Gastrocnemius medialis (tissue), 4 donors: ENCODE measurements at regions not wholly inside any gene's neighbourhood (a gene's known extent, or its start where the extent isn't known, plus 50 kb on each side); places are given as distances from the start of the nearest gene placed in this dataset.

Experiments
- ATAC-seq, 2 donors: fragments of 150-250 bp; one replicate each; pipeline ENCODE4 v1.9.1; 2016
- DNase-seq, 2 donors: peaks; one replicate each; pipeline ENCODE4 v3.0.0-alpha.2; 2019
- H3K27ac ChIP-seq, 4 donors: fragments of 200-600 bp; sonication (generic); 1 replicate in 1 of 4; 2 replicates in 3 of 4; pipeline ENCODE4 v1.5.1; 2016 to 2018; ENCODE audit warnings: mild to moderate bottlenecking in 2 of 4, moderate library complexity in 1 of 4
- H3K27me3 ChIP-seq, 3 donors: fragments of 200-600 bp; sonication (generic) in 2 of 3; 1 replicate in 1 of 3; 2 replicates in 2 of 3; pipeline versions ENCODE4 v1.5.1 to v1.6.0; 2016 to 2019; ENCODE audit warnings: mild to moderate bottlenecking in 1 of 3, moderate library complexity in 1 of 3
- H3K36me3 ChIP-seq, 2 donors: fragments of 200-600 bp; sonication (generic) in 1 of 2; one replicate each; pipeline ENCODE4 v1.5.1; 2017 to 2018
- H3K4me1 ChIP-seq, 2 donors: fragments of 200-600 bp; sonication (generic) in 1 of 2; one replicate each; pipeline ENCODE4 v1.5.1; 2016 to 2017; ENCODE audit warnings: mild to moderate bottlenecking in 2 of 2
- H3K4me3 ChIP-seq, 4 donors: fragments of 200-600 bp; sonication (generic) in 3 of 4; 1 replicate in 1 of 4; 2 replicates in 3 of 4; pipeline ENCODE4 v1.5.1; 2016 to 2019; ENCODE audit warnings: mild to moderate bottlenecking in 2 of 4
- H3K9me3 ChIP-seq, 3 donors: fragments of 200-600 bp; sonication (generic) in 2 of 3; 1 replicate in 1 of 3; 2 replicates in 2 of 3; pipeline ENCODE4 v1.5.1; 2016 to 2019
- CTCF ChIP-seq, 5 experiments: fragments of 450-650 bp in 3 of 5; fragments of 200-600 bp in 2 of 5; sonication (generic) in 2 of 5; IDR thresholded peaks in 4 of 5; conservative IDR thresholded peaks in 1 of 5; 1 replicate in 4 of 5; 2 replicates in 1 of 5; pipeline ENCODE4 v1.5.1; 2016 to 2019; ENCODE audit warnings: antibody characterized with exemption in 5 of 5, mild to moderate bottlenecking in 3 of 5, moderate library complexity in 3 of 5
- POLR2A ChIP-seq, 2 donors: fragments of 450-650 bp; IDR thresholded peaks; one replicate each; pipeline ENCODE4 v1.6.1; 2017; ENCODE audit warnings: antibody characterized with exemption in 2 of 2, mild to moderate bottlenecking in 2 of 2, moderate library complexity in 2 of 2
- in situ Hi-C, 4 donors: fragments of 200-750 bp; cut with MboI; loops; one replicate each; pipeline versions ENCODE4 v1.15.0 to v1.8.0; 2017; ENCODE audit warnings: low sequenced_read_pairs in 4 of 4
- intact Hi-C: fragments of 100-400 bp; cut with DNase I; formaldehyde crosslinking; loops from one replicate; pipeline ENCODE4 v1.15.1; 2023; ENCODE audit warnings: low total_unique reads

- in situ Hi-C loops: no loop called here
- Histone ChIP-seq H3K4me3 (no peak overlapping the region), H3K27me3 (no peaks in the 10 kb centered on the region), H3K36me3 (no peaks in the 10 kb centered on the region), H3K9me3 (no peaks in the 10 kb centered on the region), H3K4me1 (no peaks in the 10 kb centered on the region), H3K27ac (no peak overlapping the region)
- ATAC-seq: no peak
- no peak for DNase-seq
- TF ChIP-seq CTCF (IDR thresholded peaks at IDR 0.05 in 4 of 5, conservative IDR thresholded peaks at IDR 0.05 in 1 of 5): no peak
- TF ChIP-seq POLR2A (IDR thresholded peaks at IDR 0.05): no peak
- intact Hi-C loops: no loop called here
These were observed 76.4 kb upstream of the NHS start for GRCh38 chrX:17298564-17298963.

GRCh38 chrX:17299206-17299605 lies 75.8 kb upstream of the NHS start:
- TF ChIP-seq CTCF (IDR thresholded peaks at IDR 0.05 in 4 of 5, conservative IDR thresholded peaks at IDR 0.05 in 1 of 5) (no peak), POLR2A (IDR thresholded peaks at IDR 0.05) (no peak)
- DNase-seq: no peak
- H3K36me3 ChIP-seq: no peaks in the 10 kb centered on the region
- no peaks in the 10 kb centered on the region for H3K9me3 ChIP-seq
- peak overlapping the region in 1 of 4 donors; percentile 25 for H3K4me3 ChIP-seq
- in situ Hi-C loops: no loop called here
- no peak for ATAC-seq
- H3K27ac ChIP-seq: no peak overlapping the region
- intact Hi-C loops: no loop called here
- H3K4me1 ChIP-seq: no peaks in the 10 kb centered on the region
- H3K27me3 ChIP-seq: no peaks in the 10 kb centered on the region

DNA sequence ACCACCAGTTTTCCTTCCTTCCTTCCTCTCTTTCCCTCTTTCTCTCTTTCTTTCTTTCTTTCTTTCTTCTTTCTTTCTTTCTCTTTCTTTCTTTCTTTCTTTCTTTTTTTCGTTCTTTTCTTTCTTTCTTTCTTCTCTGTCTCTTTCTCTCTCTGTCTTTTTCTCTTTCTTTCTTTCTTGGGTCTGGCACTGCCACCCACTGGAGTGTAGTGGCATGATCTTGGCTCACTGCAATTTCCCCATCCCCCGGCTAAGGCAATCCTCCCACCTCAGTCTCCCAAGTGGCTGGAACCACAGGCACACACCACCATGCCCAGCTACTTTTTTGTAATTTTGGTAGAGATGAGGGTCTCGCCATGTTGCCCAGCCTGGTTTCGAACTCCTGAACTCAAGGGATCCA lies 51.6 kb upstream of the NHS start:
- TF ChIP-seq POLR2A (IDR thresholded peaks at IDR 0.05): no peak
- no peak for TF ChIP-seq CTCF (IDR thresholded peaks at IDR 0.05 in 4 of 5, conservative IDR thresholded peaks at IDR 0.05 in 1 of 5)

More for the DNA sequence above, 51.6 kb upstream of the NHS start:
- Histone ChIP-seq H3K9me3 (no peaks in the 10 kb centered on the region), H3K4me1 (no peaks in the 10 kb centered on the region), H3K27ac (no peak overlapping the region), H3K27me3 (no peaks in the 10 kb centered on the region), H3K36me3 (no peaks in the 10 kb centered on the region), H3K4me3 (no peak overlapping the region)
- in situ Hi-C loops (no loop called here), intact Hi-C loops (no loop called here)
- no peak for DNase-seq
- no peak for ATAC-seq
